Keratinocyte (primary cell): ENCODE measurements at regions not wholly inside any gene's neighbourhood (a gene's known extent, or its start where the extent isn't known, plus 50 kb on each side); places are given as distances from the start of the nearest gene placed in this dataset.

ENCODE experiments used
- DNase-seq: peaks from one replicate; pipeline ENCODE4 v3.0.0-alpha.2; 2011; ENCODE audit warnings: low read depth, missing footprints, low spot score
- FAIRE-seq: peaks from 2 replicates; lab custom pipeline; 2011; peaks lifted over from hg19 to GRCh38; lab: Jason Lieb, UNC
- H2AFZ ChIP-seq: 2 replicates; pipeline ENCODE4 v1.6.0; 2012; ENCODE audit warnings: low read length, control low read depth, inconsistent platforms; ENCODE audit not compliant: control insufficient read depth
- H3K27ac ChIP-seq: 2 replicates; pipeline ENCODE4 v1.5.1; 2011; ENCODE audit warnings: low read length; ENCODE audit not compliant: control insufficient read depth, insufficient read depth
- H3K27me3 ChIP-seq: 3 replicates; pipeline ENCODE4 v1.6.0; 2011; ENCODE audit warnings: low read length; ENCODE audit not compliant: control insufficient read depth, insufficient read depth; ENCODE audit errors: extremely low read depth
- H3K36me3 ChIP-seq, 2 experiments: 2 replicates in 1 of 2; 3 replicates in 1 of 2; pipeline ENCODE4 v1.5.1; 2011; ENCODE audit warnings: low read length in 2 of 2, mild to moderate bottlenecking in 1 of 2; ENCODE audit not compliant: control insufficient read depth in 2 of 2, insufficient read depth in 2 of 2; ENCODE audit errors: extremely low read depth in 1 of 2
- H3K4me1 ChIP-seq: 3 replicates; pipeline ENCODE4 v1.5.1; 2011; ENCODE audit warnings: low read length; ENCODE audit not compliant: control insufficient read depth, insufficient read depth; ENCODE audit errors: extremely low read depth
- H3K4me2 ChIP-seq: 3 replicates; pipeline ENCODE4 v1.6.0; 2011; ENCODE audit warnings: low read depth, low read length; ENCODE audit not compliant: control insufficient read depth, insufficient read depth; ENCODE audit errors: extremely low read depth
- H3K4me3 ChIP-seq, 3 experiments: fragments of 200-600 bp in 1 of 3; sonication (generic) in 1 of 3; 2 replicates in 2 of 3; 3 replicates in 1 of 3; pipeline ENCODE4 v1.5.1; 2011 to 2016; ENCODE audit warnings: low read length in 3 of 3, mild to moderate bottlenecking in 3 of 3, control low read depth in 2 of 3, inconsistent platforms in 1 of 3, low read depth in 1 of 3, mixed read lengths in 1 of 3, mixed run types in 1 of 3, moderate library complexity in 1 of 3; ENCODE audit not compliant: control insufficient read depth in 2 of 3, insufficient read depth in 2 of 3; ENCODE audit errors: extremely low read depth in 1 of 3
- H3K79me2 ChIP-seq: 2 replicates; pipeline ENCODE4 v1.6.0; 2012; ENCODE audit warnings: low read length; ENCODE audit not compliant: control insufficient read depth, insufficient read depth
- H3K9ac ChIP-seq: 3 replicates; pipeline ENCODE4 v1.6.0; 2011; ENCODE audit warnings: low read length; ENCODE audit not compliant: control insufficient read depth, insufficient read depth; ENCODE audit errors: extremely low read depth
- H3K9me1 ChIP-seq: 3 replicates; pipeline ENCODE4 v1.6.0; 2011; ENCODE audit warnings: low read length; ENCODE audit not compliant: control insufficient read depth, insufficient read depth; ENCODE audit errors: extremely low read depth
- H3K9me3 ChIP-seq: 2 replicates; pipeline ENCODE4 v1.5.1; 2012; ENCODE audit warnings: low read depth, low read length; ENCODE audit not compliant: control insufficient read depth
- H4K20me1 ChIP-seq: 3 replicates; pipeline ENCODE4 v1.6.0; 2011; ENCODE audit warnings: low read length; ENCODE audit not compliant: control insufficient read depth, insufficient read depth; ENCODE audit errors: extremely low read depth
- CTCF ChIP-seq, 3 experiments: IDR thresholded peaks in 1 of 3; conservative IDR thresholded peaks in 1 of 3; optimal IDR thresholded peaks in 1 of 3; 2 replicates in 2 of 3; 3 replicates in 1 of 3; pipeline versions ENCODE3 to v1.5.1; 2011; ENCODE audit warnings: low read length in 3 of 3, mild to moderate bottlenecking in 3 of 3, moderate library complexity in 2 of 3, control low read depth in 1 of 3, inconsistent platforms in 1 of 3; ENCODE audit not compliant: insufficient read depth in 2 of 3; ENCODE audit errors: extremely low read depth in 1 of 3
- EZH2 ChIP-seq: IDR thresholded peaks from one replicate; pipeline ENCODE4 v1.6.1; 2012; ENCODE audit warnings: inconsistent platforms, mild to moderate bottlenecking, low read length, moderate library complexity
- dilution Hi-C: fragments of 300-500 bp; cut with MboI; formaldehyde crosslinking; loops from one replicate; pipeline ENCODE4 v1.7.0; 2020; ENCODE audit warnings: low sequenced_read_pairs; ENCODE audit not compliant: extremely low pct_ligation_motif_present

GRCh38 chr9:14417237-14417636 is 103.3 kb upstream of the NFIB start:
- Histone ChIP-seq H3K4me2 (no peak overlapping the region), H3K36me3 (no peaks in the 10 kb centered on the region), H3K9ac (no peak overlapping the region), H4K20me1 (no peaks in the 10 kb centered on the region), H3K9me3 (peaks cover 7% of the 10 kb centered on the region), H3K27ac (no peak overlapping the region), H3K4me1 (no peaks in the 10 kb centered on the region), H3K4me3 (no peak overlapping the region), H3K79me2 (no peaks in the 10 kb centered on the region), H3K9me1 (no peaks in the 10 kb centered on the region), H2AFZ (no peak overlapping the region), H3K27me3 (peaks cover 49% of the 10 kb centered on the region)
- no peak for FAIRE-seq
- dilution Hi-C loops: no loop called here
- no peak for DNase-seq
- TF ChIP-seq EZH2 (no peak), CTCF (optimal IDR thresholded peaks at IDR 0.05 in 1 of 3, IDR thresholded peaks at IDR 0.05 in 1 of 3, conservative IDR thresholded peaks at IDR 0.05 in 1 of 3; ENCODE audit: extremely low read depth in 1 of 3, insufficient read depth in 2 of 3, low read length in 3 of 3) (no peak)

GRCh38 chr9:14415947-14416346 is 102.0 kb upstream of the NFIB start:
- Histone ChIP-seq H3K79me2 (no peaks in the 10 kb centered on the region), H3K9ac (no peak overlapping the region), H3K4me3 (no peak overlapping the region), H2AFZ (no peak overlapping the region), H3K9me1 (no peaks in the 10 kb centered on the region), H3K4me2 (no peak overlapping the region), H4K20me1 (no peaks in the 10 kb centered on the region), H3K36me3 (no peaks in the 10 kb centered on the region), H3K27ac (no peak overlapping the region), H3K9me3 (peaks cover 7% of the 10 kb centered on the region), H3K4me1 (no peaks in the 10 kb centered on the region), H3K27me3 (peaks cover 57% of the 10 kb centered on the region)
- dilution Hi-C loops: no loop called here
- no peak for DNase-seq
- no peak for FAIRE-seq
- TF ChIP-seq CTCF (optimal IDR thresholded peaks at IDR 0.05 in 1 of 3, IDR thresholded peaks at IDR 0.05 in 1 of 3, conservative IDR thresholded peaks at IDR 0.05 in 1 of 3; ENCODE audit: extremely low read depth in 1 of 3, insufficient read depth in 2 of 3, low read length in 3 of 3) (no peak), EZH2 (no peak)
